HUES64 (cell line): ENCODE measurements at regions not wholly inside any gene's neighbourhood (a gene's known extent, or its start where the extent isn't known, plus 50 kb on each side); places are given as distances from the start of the nearest gene placed in this dataset.

Experiments
- H3K27ac ChIP-seq: 2 replicates; pipeline ENCODE4 v1.7.0; 2013; ENCODE audit warnings: low read depth, low read length, inconsistent platforms
- H3K27me3 ChIP-seq: 2 replicates; pipeline ENCODE4 v1.6.1; 2013; ENCODE audit warnings: mild to moderate bottlenecking, low read length; ENCODE audit not compliant: insufficient read depth
- H3K36me3 ChIP-seq: 2 replicates; pipeline ENCODE4 v1.6.1; 2013; ENCODE audit warnings: mild to moderate bottlenecking, low read length; ENCODE audit not compliant: insufficient read depth
- H3K4me1 ChIP-seq: 2 replicates; pipeline ENCODE4 v1.6.1; 2013; ENCODE audit warnings: mild to moderate bottlenecking, low read length, moderate library complexity; ENCODE audit not compliant: insufficient read depth
- H3K4me3 ChIP-seq: 2 replicates; pipeline ENCODE4 v1.5.1; 2013; ENCODE audit warnings: mild to moderate bottlenecking, low read length, moderate library complexity
- H3K9ac ChIP-seq: 2 replicates; pipeline ENCODE4 v1.6.1; 2013; ENCODE audit warnings: mild to moderate bottlenecking, low read depth, low read length
- H3K9me3 ChIP-seq: 2 replicates; pipeline ENCODE4 v1.6.1; 2013; ENCODE audit warnings: low read depth, low read length; ENCODE audit not compliant: insufficient read depth
- WGBS: fragments of 150-250, 120-280 bp; methylation state at CpG from one replicate; pipeline ENCODE4 v1.1.7; 2013; ENCODE audit warnings: missing lambda C conversion rate; 5-methylcytosine and 5-hydroxymethylcytosine counted together

DNA sequence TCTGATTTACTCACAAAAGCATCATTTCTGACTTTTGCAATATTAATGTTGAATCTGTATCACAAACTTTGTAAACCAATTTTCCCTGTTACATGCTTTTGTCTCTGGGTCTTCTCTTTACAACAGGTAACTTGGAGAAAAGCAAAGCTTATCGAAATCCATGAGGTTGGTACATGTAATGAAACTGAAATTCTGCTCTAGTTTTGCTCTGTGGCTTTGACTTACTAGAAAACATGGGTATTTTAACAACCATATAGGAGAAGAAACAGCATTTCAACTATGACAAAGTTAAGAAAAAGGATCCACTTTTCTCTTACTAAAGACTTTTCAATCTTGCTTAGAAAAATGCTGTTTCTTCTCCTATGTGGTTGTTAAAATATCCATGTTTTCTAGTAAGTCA, 645.8 kb downstream of the STIM2 start:
- Histone ChIP-seq H3K4me3 (no peak overlapping the region), H3K9ac (no peak overlapping the region), H3K27me3 (no peaks in the 10 kb centered on the region), H3K4me1 (no peaks in the 10 kb centered on the region), H3K27ac (no peak overlapping the region), H3K36me3 (no peaks in the 10 kb centered on the region), H3K9me3 (no peaks in the 10 kb centered on the region)
- WGBS, result 100% methylated on average over 1 of the region's 1 CpG

DNA sequence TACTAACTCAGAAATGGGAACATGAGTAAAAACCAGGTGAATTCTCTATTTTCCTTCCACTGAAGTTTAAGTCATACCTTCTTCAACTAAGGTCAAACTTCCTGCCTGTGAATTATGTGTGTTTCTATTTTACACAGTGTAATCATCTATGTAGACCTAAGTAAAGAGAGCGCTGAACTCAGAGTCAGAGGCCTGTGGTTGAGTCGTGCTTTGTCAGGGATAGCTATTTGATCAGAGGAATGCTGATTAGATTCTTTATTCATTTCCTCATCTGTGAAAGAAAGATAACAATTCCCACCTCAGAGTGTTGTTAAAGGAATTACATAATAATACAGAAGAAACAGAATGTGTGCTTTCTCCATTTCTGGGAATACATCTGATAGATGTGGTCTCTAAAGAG, 654.1 kb downstream of the STIM2 start:
- Histone ChIP-seq H3K27ac (no peak overlapping the region), H3K4me3 (no peak overlapping the region), H3K9ac (no peak overlapping the region), H3K36me3 (no peaks in the 10 kb centered on the region), H3K9me3 (no peaks in the 10 kb centered on the region), H3K4me1 (no peaks in the 10 kb centered on the region), H3K27me3 (no peaks in the 10 kb centered on the region)
- WGBS, result no CpG with 5 or more reads among the region's 2 CpGs

DNA sequence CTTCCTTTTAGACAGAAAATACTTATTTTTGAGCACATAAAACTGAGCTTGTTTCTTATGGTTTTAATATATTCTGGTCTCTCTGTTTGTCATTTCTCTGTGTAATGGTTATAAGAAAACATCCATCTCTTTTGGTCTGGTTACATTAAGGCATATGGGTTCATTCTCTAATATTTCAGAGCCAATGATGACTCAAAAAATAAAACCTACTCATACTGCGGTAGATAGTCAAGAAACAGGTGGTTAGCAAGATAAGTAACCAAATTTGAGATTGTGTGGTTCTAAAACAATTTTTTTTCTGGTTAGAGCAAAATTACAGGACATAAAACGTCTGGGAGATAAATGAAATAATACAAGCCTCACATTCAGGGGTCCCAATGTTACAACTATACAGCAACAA, 654.5 kb downstream of the STIM2 start:
- H3K4me1 ChIP-seq, result no peaks in the 10 kb centered on the region
- H3K27ac ChIP-seq, result no peak overlapping the region
- H3K36me3 ChIP-seq, result no peaks in the 10 kb centered on the region
- no peak overlapping the region for H3K4me3 ChIP-seq
- no peaks in the 10 kb centered on the region for H3K9me3 ChIP-seq
- H3K27me3 ChIP-seq, result no peaks in the 10 kb centered on the region
- 100% methylated on average over 2 of the region's 2 CpGs for WGBS
- H3K9ac ChIP-seq, result no peak overlapping the region

DNA sequence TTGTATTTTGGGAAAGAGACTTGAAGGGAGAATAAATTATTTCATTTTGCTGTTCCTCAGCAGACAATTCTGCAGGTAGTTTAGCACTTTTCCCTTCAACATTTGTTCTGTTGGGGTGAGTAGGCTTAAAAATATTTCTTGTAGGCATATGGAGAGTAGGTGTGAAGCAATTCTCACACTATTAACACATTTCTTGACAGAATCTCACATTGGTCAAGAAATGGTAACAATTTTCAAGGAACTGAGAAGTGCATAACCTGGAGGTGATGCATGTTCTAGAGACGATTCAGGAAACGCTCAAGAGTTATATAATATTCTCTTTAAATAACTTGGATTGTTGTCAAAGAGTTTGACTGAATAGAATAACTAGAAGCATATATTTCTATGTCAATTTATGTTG, 658.2 kb downstream of the STIM2 start:
- no peaks in the 10 kb centered on the region for H3K9me3 ChIP-seq
- H3K27ac ChIP-seq, result no peak overlapping the region
- no CpG with 5 or more reads among the region's 2 CpGs for WGBS
- no peak overlapping the region for H3K4me3 ChIP-seq
- H3K9ac ChIP-seq, result no peak overlapping the region
- no peaks in the 10 kb centered on the region for H3K36me3 ChIP-seq
- no peaks in the 10 kb centered on the region for H3K27me3 ChIP-seq
- H3K4me1 ChIP-seq, result no peaks in the 10 kb centered on the region

DNA sequence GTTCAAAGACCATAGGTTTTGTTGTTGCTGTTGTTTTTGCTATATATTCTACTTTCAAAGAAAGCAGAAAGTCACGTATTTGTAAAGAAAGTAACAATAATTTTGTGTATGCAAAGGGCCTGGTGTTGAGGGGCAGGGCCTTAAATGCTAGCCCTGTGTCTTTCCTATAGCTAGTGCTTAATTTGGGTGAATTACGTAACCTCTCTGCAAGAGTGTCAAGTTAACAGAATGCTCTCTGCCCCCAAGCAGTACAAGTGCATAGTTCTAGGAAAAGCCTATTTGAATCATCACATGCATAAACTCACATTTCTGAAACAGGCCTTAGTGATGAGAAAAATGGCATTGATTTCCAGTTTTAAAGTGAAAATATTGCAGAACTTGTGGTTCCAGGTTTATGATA, 663.6 kb downstream of the STIM2 start:
- 83% methylated on average over 2 of the region's 2 CpGs for WGBS
- no peaks in the 10 kb centered on the region for H3K36me3 ChIP-seq
- no peaks in the 10 kb centered on the region for H3K9me3 ChIP-seq
- no peaks in the 10 kb centered on the region for H3K27me3 ChIP-seq
- H3K27ac ChIP-seq, result no peak overlapping the region
- no peak overlapping the region for H3K9ac ChIP-seq
- no peak overlapping the region for H3K4me3 ChIP-seq
- H3K4me1 ChIP-seq, result peaks cover 5% of the 10 kb centered on the region; the same call in 1 of the 2 replicates

DNA sequence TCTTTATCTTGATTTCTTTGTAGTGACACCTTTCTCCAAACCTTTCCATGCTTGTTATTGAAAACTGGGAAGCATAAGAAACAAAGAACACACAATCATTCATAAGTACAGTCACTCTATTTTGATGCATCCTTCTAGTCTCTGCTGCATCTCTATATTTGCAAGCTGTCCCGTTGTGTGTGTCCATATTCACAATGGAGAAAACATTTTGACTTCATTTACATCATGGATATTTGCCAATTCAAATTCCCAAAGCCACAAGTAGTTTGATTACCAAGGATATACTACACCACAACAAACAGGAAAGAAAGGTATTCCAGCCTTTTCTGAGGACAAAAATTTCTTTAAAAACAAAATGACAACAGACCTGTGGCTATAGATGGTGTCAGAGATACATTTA, 673.8 kb downstream of the STIM2 start:
- 85% methylated on average over 1 of the region's 1 CpG for WGBS
- H3K4me1 ChIP-seq, result no peaks in the 10 kb centered on the region
- H3K36me3 ChIP-seq, result no peaks in the 10 kb centered on the region
- H3K27me3 ChIP-seq, result no peaks in the 10 kb centered on the region
- H3K27ac ChIP-seq, result no peak overlapping the region
- H3K4me3 ChIP-seq, result no peak overlapping the region
- H3K9me3 ChIP-seq, result no peaks in the 10 kb centered on the region
- no peak overlapping the region for H3K9ac ChIP-seq

DNA sequence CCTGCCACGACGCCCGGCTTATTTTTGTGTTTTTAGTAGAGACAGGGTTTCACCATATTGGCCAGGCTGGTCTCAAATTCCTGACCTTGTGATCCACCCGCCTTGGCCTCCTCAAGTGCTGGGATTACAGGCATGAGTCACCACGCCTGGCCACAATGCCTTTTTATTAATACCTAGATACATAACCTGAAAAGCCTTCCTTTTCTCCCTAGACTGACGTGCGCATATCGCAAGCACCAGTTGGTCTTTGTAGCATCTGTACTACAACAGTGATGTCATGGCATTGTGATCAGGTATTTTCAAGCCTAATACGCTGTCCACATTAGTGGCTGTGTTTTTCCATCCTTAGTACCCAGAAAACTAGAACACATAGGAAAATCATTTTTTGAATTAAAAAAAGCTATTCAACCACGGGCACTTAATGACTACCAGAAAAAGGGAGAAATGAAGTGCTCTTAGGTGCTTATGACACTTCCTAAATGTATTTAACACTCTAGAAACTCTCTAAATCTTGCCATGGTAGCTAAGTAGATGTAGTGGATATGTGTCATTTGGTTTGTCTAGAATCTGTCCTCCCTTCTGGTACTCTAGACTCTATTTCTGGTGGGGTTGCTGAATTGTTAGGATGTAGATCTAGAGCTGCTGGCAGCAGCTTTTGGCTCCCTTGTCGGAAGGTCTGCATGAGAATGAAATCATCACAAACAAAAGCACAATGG, 707.8 kb downstream of the STIM2 start:
- 92% methylated on average over 10 of the region's 11 CpGs for WGBS
- H3K27ac ChIP-seq, result no peak overlapping the region
- H3K4me3 ChIP-seq, result no peak overlapping the region
- no peaks in the 10 kb centered on the region for H3K4me1 ChIP-seq
- no peaks in the 10 kb centered on the region for H3K27me3 ChIP-seq
- no peak overlapping the region for H3K9ac ChIP-seq
- H3K9me3 ChIP-seq, result no peaks in the 10 kb centered on the region
- H3K36me3 ChIP-seq, result no peaks in the 10 kb centered on the region

DNA sequence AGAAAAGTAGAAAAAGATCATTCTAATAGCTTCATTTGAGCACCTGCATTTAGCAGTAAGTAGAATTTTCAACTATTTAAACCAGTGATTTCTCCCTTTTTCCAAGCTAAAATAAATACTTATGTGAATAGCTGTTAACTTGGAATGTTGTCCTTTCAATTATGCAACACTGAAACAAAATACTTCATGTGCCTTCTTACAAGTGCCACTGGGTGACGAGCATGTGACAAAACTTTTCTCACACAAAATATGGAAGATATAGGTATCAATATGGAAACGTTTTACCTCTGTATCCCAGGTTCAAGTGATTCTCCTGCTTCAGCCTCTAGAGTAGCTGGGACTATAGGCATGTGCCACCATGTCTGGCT, 708.3 kb downstream of the STIM2 start:
- Histone ChIP-seq H3K27me3 (no peaks in the 10 kb centered on the region), H3K27ac (no peak overlapping the region), H3K4me1 (no peaks in the 10 kb centered on the region), H3K9me3 (no peaks in the 10 kb centered on the region), H3K4me3 (no peak overlapping the region), H3K9ac (no peak overlapping the region), H3K36me3 (no peaks in the 10 kb centered on the region)
- 100% methylated on average over 1 of the region's 2 CpGs for WGBS

DNA sequence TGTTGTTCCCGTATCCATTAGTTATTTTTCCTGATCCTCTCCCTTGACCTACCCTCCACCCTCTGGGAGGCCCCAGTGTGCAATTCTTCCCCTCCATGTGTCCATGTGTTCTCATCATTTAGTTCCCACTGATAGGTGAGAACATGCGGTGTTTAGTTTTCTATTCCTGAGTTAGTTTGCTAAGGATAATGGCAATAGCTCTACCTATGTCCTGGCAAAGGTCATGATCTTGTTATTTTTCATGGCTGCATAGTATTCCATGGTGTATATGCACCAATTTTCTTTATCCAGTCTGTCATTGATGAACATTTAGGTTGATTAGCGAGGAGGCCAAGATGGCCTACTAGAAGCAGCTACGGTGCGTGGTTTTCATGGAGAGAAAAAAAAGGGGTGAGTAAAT, 714.1 kb downstream of the STIM2 start:
- Histone ChIP-seq H3K27me3 (no peaks in the 10 kb centered on the region), H3K4me1 (no peaks in the 10 kb centered on the region), H3K9ac (no peak overlapping the region), H3K9me3 (no peaks in the 10 kb centered on the region), H3K36me3 (no peaks in the 10 kb centered on the region), H3K27ac (no peak overlapping the region), H3K4me3 (no peak overlapping the region)
- 82% methylated on average over 5 of the region's 5 CpGs for WGBS

DNA sequence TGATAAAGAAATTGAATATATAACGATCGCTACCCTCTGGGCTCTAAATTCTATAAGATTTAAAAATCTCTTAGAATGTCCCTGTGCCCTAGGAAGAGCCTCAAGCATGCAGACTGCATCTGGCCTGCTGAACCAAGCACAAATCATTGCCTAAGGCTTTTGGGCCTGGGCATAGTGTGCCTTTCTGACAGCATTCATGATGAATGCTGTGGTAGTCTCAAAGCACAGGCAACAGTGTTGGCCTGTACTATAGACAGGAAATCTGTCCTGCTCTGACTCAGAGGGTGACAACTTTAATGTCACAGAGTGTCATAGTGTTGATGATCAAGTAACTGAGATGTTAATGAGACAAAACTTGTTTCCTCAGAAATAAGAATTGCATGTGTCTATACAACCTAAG, 717.3 kb downstream of the STIM2 start:
- no peaks in the 10 kb centered on the region for H3K9me3 ChIP-seq
- no peaks in the 10 kb centered on the region for H3K36me3 ChIP-seq
- WGBS, result 93% methylated on average over 2 of the region's 2 CpGs
- no peak overlapping the region for H3K9ac ChIP-seq
- no peaks in the 10 kb centered on the region for H3K4me1 ChIP-seq
- no peaks in the 10 kb centered on the region for H3K27me3 ChIP-seq
- H3K27ac ChIP-seq, result no peak overlapping the region
- no peak overlapping the region for H3K4me3 ChIP-seq

DNA sequence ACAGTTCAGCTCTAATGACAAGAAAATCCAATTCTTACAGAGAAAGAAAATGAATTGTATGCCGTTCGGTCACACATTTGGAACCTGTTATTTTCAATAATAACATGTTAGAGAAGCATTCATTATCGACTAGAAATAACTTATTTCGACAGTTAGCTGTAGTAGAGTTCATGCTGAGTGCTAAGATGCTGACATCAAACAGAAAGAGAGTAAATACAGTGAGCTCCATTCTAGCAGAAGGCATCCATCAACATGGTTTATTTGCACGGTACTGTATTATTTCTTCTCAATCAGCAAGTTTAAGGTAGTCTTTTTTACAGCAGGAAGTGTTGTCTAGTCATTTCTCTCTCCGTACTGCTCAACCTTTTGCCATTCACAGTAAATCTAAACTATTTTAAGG, 732.1 kb downstream of the STIM2 start:
- Histone ChIP-seq H3K9me3 (no peaks in the 10 kb centered on the region), H3K9ac (no peak overlapping the region), H3K27me3 (no peaks in the 10 kb centered on the region), H3K27ac (no peak overlapping the region), H3K4me3 (no peak overlapping the region), H3K36me3 (no peaks in the 10 kb centered on the region), H3K4me1 (no peaks in the 10 kb centered on the region)
- WGBS, result 98% methylated on average over 6 of the region's 6 CpGs

DNA sequence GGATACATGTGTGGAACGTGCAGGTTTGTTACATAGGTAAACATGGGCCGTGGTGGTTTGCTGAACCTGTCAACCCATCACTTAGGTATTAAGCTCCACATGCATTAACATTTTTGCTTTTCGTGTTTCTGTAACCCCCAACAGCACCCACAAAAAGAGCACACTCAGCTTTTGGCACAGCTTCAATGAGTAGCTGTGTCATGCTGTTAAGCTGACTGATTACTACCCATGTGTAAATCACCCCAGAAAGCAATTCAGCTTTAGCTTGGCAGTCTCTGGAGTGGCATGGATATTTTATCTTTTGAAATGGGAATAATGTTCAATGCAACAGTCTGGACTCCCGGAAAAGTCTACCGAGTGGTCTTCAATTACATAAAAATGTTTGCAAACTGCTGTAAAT, 734.3 kb downstream of the STIM2 start:
- H3K4me1 ChIP-seq, result no peaks in the 10 kb centered on the region
- H3K4me3 ChIP-seq, result no peak overlapping the region
- 97% methylated on average over 5 of the region's 5 CpGs for WGBS
- H3K9ac ChIP-seq, result no peak overlapping the region
- no peak overlapping the region for H3K27ac ChIP-seq
- H3K36me3 ChIP-seq, result no peaks in the 10 kb centered on the region
- H3K27me3 ChIP-seq, result no peaks in the 10 kb centered on the region
- H3K9me3 ChIP-seq, result no peaks in the 10 kb centered on the region
